ENCODE measurements at regions not wholly inside any gene's neighbourhood (a gene's known extent, or its start where the extent isn't known, plus 50 kb on each side); places are given as distances from the start of the nearest gene placed in this dataset.

GRCh38 chr2:139162456-139162855, 382.3 kb upstream of the NXPH2 start:
- DNase-seq (ENCODE audit: extremely low spot score), result no peak
- 66% methylated on average over 2 of the region's 2 CpGs for WGBS
- Histone ChIP-seq H3K36me3 (no peaks in the 10 kb centered on the region), H3K4me3 (no peak overlapping the region), H3K4me1 (no peaks in the 10 kb centered on the region), H3K9me3 (no peaks in the 10 kb centered on the region), H3K27me3 (no peaks in the 10 kb centered on the region), H3K27ac (replicated peaks in 1 of 4) (no peak overlapping the region)
- intact Hi-C loops (cut with DNase I), result no loop called here
- TF ChIP-seq POLR2AphosphoS5 (IDR thresholded peaks at IDR 0.05) (no peak), POLR2A (IDR thresholded peaks at IDR 0.05; ENCODE audit: low read depth) (no peak)

- no peak overlapping the region for H3K4me3 ChIP-seq
- 35% methylated on average over 1 of the region's 1 CpG for WGBS
- no peak for DNase-seq (ENCODE audit: extremely low spot score)
- H3K4me1 ChIP-seq, result no peaks in the 10 kb centered on the region
- no peaks in the 10 kb centered on the region for H3K36me3 ChIP-seq
- intact Hi-C loops (cut with DNase I), result no loop called here
- H3K27me3 ChIP-seq, result no peaks in the 10 kb centered on the region
- no peak overlapping the region for H3K27ac ChIP-seq (replicated peaks in 1 of 4)
- TF ChIP-seq POLR2AphosphoS5 (IDR thresholded peaks at IDR 0.05) (no peak), EP300 (IDR thresholded peaks at IDR 0.05) (no peak), CTCF (IDR thresholded peaks at IDR 0.05) (no peak)
- H3K9me3 ChIP-seq, result no peaks in the 10 kb centered on the region
These were observed 380.6 kb upstream of the NXPH2 start for GRCh38 chr2:139160836-139161235.

- TF ChIP-seq POLR2AphosphoS5 (IDR thresholded peaks at IDR 0.05), result no peak
- TF ChIP-seq EP300 (IDR thresholded peaks at IDR 0.05), result no peak
- TF ChIP-seq POLR2A (IDR thresholded peaks at IDR 0.05; ENCODE audit: low read depth), result no peak
- no peak for TF ChIP-seq CTCF (IDR thresholded peaks at IDR 0.05)
- H3K9me3 ChIP-seq, result no peaks in the 10 kb centered on the region
- H3K4me3 ChIP-seq, result no peak overlapping the region
- WGBS, result 87% methylated on average over 3 of the region's 3 CpGs
- H3K36me3 ChIP-seq, result no peaks in the 10 kb centered on the region
- no peak overlapping the region for H3K27ac ChIP-seq (replicated peaks in 1 of 4)
- intact Hi-C loops (cut with DNase I), result no loop called here
- no peaks in the 10 kb centered on the region for H3K4me1 ChIP-seq
- no peaks in the 10 kb centered on the region for H3K27me3 ChIP-seq
- no peak for DNase-seq (ENCODE audit: extremely low spot score)
These were observed 379.0 kb upstream of the NXPH2 start for GRCh38 chr2:139159177-139159576.

GRCh38 chr2:139156730-139157129, 376.5 kb upstream of the NXPH2 start:
- no peaks in the 10 kb centered on the region for H3K36me3 ChIP-seq
- H3K4me1 ChIP-seq, result no peaks in the 10 kb centered on the region
- no peak overlapping the region for H3K27ac ChIP-seq (replicated peaks in 1 of 4)
- no peak for TF ChIP-seq EP300 (IDR thresholded peaks at IDR 0.05)
- TF ChIP-seq POLR2A (IDR thresholded peaks at IDR 0.05; ENCODE audit: low read depth), result no peak
- no peak for TF ChIP-seq CTCF (IDR thresholded peaks at IDR 0.05)
- TF ChIP-seq POLR2AphosphoS5 (IDR thresholded peaks at IDR 0.05), result no peak
- intact Hi-C loops (cut with DNase I), result no loop called here
- no peak overlapping the region for H3K4me3 ChIP-seq
- no peaks in the 10 kb centered on the region for H3K27me3 ChIP-seq
- DNase-seq (ENCODE audit: extremely low spot score), result no peak
- H3K9me3 ChIP-seq, result no peaks in the 10 kb centered on the region

- no peaks in the 10 kb centered on the region for H3K36me3 ChIP-seq
- 33% methylated on average over 3 of the region's 3 CpGs for WGBS
- no peak for TF ChIP-seq EP300 (IDR thresholded peaks at IDR 0.05)
- TF ChIP-seq CTCF (IDR thresholded peaks at IDR 0.05), result no peak
- no peak for TF ChIP-seq POLR2AphosphoS5 (IDR thresholded peaks at IDR 0.05)
- no peak for TF ChIP-seq POLR2A (IDR thresholded peaks at IDR 0.05; ENCODE audit: low read depth)
- DNase-seq (ENCODE audit: extremely low spot score), result no peak
- intact Hi-C loops (cut with DNase I), result no loop called here
- no peak overlapping the region for H3K4me3 ChIP-seq
- H3K27me3 ChIP-seq, result no peaks in the 10 kb centered on the region
- H3K9me3 ChIP-seq, result no peaks in the 10 kb centered on the region
- H3K4me1 ChIP-seq, result no peaks in the 10 kb centered on the region
- H3K27ac ChIP-seq (replicated peaks in 1 of 4), result no peak overlapping the region
These were observed 375.8 kb upstream of the NXPH2 start for GRCh38 chr2:139155991-139156390.

All from esophagus muscularis mucosa (tissue), 4 donors.